A549 (cell line): ENCODE measurements at regions not wholly inside any gene's neighbourhood (a gene's known extent, or its start where the extent isn't known, plus 50 kb on each side); places are given as distances from the start of the nearest gene placed in this dataset.

Experiments used
- ATAC-seq, 2 experiments: fragments of 200-7000 bp in 1 of 2; fragments of >200 bp in 1 of 2; cut with Nextera tagmentation in 1 of 2; cut with Tn5 transposase in 1 of 2; 3 replicates each; pipeline versions ENCODE4 v1.8.0 to v1.9.1; 2018 to 2020; ENCODE audit warnings: mild to moderate bottlenecking in 1 of 2, moderate library complexity in 1 of 2
- CTCF ChIA-PET: fragments of 300-600 bp; sonication (Branson Sonifier 250); formaldehyde crosslinking; extraction: SDS; loops from one replicate; lab custom pipeline; 2021; ENCODE audit warnings: antibody characterized with exemption, inconsistent platforms; lab: Yijun Ruan, JAX
- POLR2A ChIA-PET: fragments of 350-600 bp; formaldehyde crosslinking; extraction: SDS; loops from one replicate; lab custom pipeline; 2021; ENCODE audit warnings: antibody characterized with exemption, inconsistent platforms; lab: Yijun Ruan, JAX
- DNase-seq, 2 experiments: peaks; one replicate each; pipeline versions ENCODE4 v3.0.0 to v3.0.0-alpha.2; 2011 to 2016; ENCODE audit warnings: low read depth in 1 of 2, low spot score in 1 of 2
- FAIRE-seq: peaks from 2 replicates; lab custom pipeline; 2011; peaks lifted over from hg19 to GRCh38; lab: Jason Lieb, UNC
- H3K27ac ChIP-seq, 2 experiments: fragments of >200 bp; sonication (Bioruptor Twin); formaldehyde crosslinking; 3 replicates each; pipeline ENCODE4 v1.5.1; 2016 to 2017
- H3K4me1 ChIP-seq: fragments of >200 bp; sonication (Bioruptor Twin); formaldehyde crosslinking; 3 replicates; pipeline ENCODE4 v1.6.1; 2016
- H3K4me2 ChIP-seq: fragments of >200 bp; sonication (Bioruptor Twin); formaldehyde crosslinking; 3 replicates; pipeline ENCODE4 v1.6.1; 2016
- H3K4me3 ChIP-seq: fragments of >200 bp; sonication (Bioruptor Twin); formaldehyde crosslinking; 3 replicates; pipeline ENCODE4 v1.5.1; 2016
- H3K9me3 ChIP-seq: fragments of >200 bp; sonication (Bioruptor Twin); formaldehyde crosslinking; 3 replicates; pipeline ENCODE4 v1.6.1; 2016
- ATOH8 ChIP-seq: fragments of 250-450 bp; sonication (Bioruptor Pico); IDR thresholded peaks from 2 replicates; pipeline ENCODE4 v1.5.0; 2020; ENCODE audit warnings: low read depth, mild to moderate bottlenecking, moderate library complexity
- BCL3 ChIP-seq: fragments of >200 bp; sonication (Bioruptor Twin); formaldehyde crosslinking; IDR thresholded peaks from 3 replicates; pipeline ENCODE4 v1.6.1; 2016
- CEBPB ChIP-seq, 2 experiments: fragments of >200 bp in 1 of 2; sonication (Bioruptor Twin) in 1 of 2; formaldehyde crosslinking in 1 of 2; IDR thresholded peaks; 2 replicates each; pipeline ENCODE4 v1.6.1; 2012 to 2016
- CTCF ChIP-seq: fragments of >200 bp; sonication (Bioruptor Twin); formaldehyde crosslinking; IDR thresholded peaks from 3 replicates; pipeline ENCODE4 v1.5.1; 2016
- EHF ChIP-seq: fragments of 250-450 bp; sonication (Bioruptor Pico); IDR thresholded peaks from 2 replicates; pipeline ENCODE4 v1.5.0; 2020; ENCODE audit warnings: mild to moderate bottlenecking
- EHMT2 ChIP-seq: fragments of 200-600 bp; sonication (generic); IDR thresholded peaks from 2 replicates; pipeline ENCODE4 v1.6.1; 2016; ENCODE audit warnings: antibody characterized with exemption, low read depth, mild to moderate bottlenecking, moderate library complexity
- ELK1 ChIP-seq: fragments of 150-350 bp; IDR thresholded peaks from 2 replicates; pipeline ENCODE4 v1.6.1; 2014; ENCODE audit warnings: low read depth, mild to moderate bottlenecking, low read length
- EP300 ChIP-seq, 2 experiments: fragments of >200 bp; sonication (Bioruptor Twin); formaldehyde crosslinking; IDR thresholded peaks; 2 replicates in 1 of 2; 3 replicates in 1 of 2; pipeline ENCODE4 v1.6.1; 2016 to 2017
- FOSB ChIP-seq: fragments of 250-450 bp; sonication (Bioruptor Pico); IDR thresholded peaks from 2 replicates; pipeline ENCODE4 v1.5.0; 2020; ENCODE audit warnings: mild to moderate bottlenecking, moderate library complexity
- FOSL2 ChIP-seq, 2 experiments: fragments of 450-650 bp in 1 of 2; fragments of >200 bp in 1 of 2; sonication (Bioruptor Twin) in 1 of 2; formaldehyde crosslinking; IDR thresholded peaks; 2 replicates each; pipeline versions ENCODE4 v1.5.0 to v1.6.1; 2016 to 2020; ENCODE audit warnings: mild to moderate bottlenecking in 1 of 2, moderate library complexity in 1 of 2
- HMGXB4 ChIP-seq: fragments of 250-450 bp; sonication (Bioruptor Pico); IDR thresholded peaks from 2 replicates; pipeline ENCODE4 v1.5.0; 2021; ENCODE audit warnings: mild to moderate bottlenecking, moderate library complexity, borderline replicate concordance
- HOXB13 ChIP-seq: fragments of 250-450 bp; sonication (Bioruptor Pico); IDR thresholded peaks from 2 replicates; pipeline ENCODE4 v1.5.0; 2020; ENCODE audit warnings: low read depth, mild to moderate bottlenecking, moderate library complexity
- JUNB ChIP-seq: fragments of >200 bp; sonication (Bioruptor Twin); formaldehyde crosslinking; IDR thresholded peaks from 2 replicates; pipeline ENCODE4 v1.6.1; 2016
- MAFK ChIP-seq: fragments of 450-650 bp; IDR thresholded peaks from 2 replicates; pipeline ENCODE4 v1.6.1; 2014; ENCODE audit not compliant: partially characterized antibody
- NFE2L2 ChIP-seq: fragments of 150-350 bp; conservative IDR thresholded peaks from 2 replicates; pipeline ENCODE4 v1.6.1; 2014; ENCODE audit warnings: low read length
- NPAS2 ChIP-seq: fragments of 250-450 bp; sonication (Bioruptor Pico); IDR thresholded peaks from 2 replicates; pipeline ENCODE4 v1.8.0; 2022; ENCODE audit warnings: mild to moderate bottlenecking, moderate library complexity, borderline replicate concordance
- NR3C1 ChIP-seq: fragments of >200 bp; sonication (Bioruptor Twin); formaldehyde crosslinking; IDR thresholded peaks from 3 replicates; pipeline ENCODE4 v1.6.1; 2017
- POLR2AphosphoS2 ChIP-seq: conservative IDR thresholded peaks from 2 replicates; pipeline ENCODE4 v1.6.1; 2012; ENCODE audit warnings: low read length, improper control_type of control experiment, inconsistent platforms
- RAD21 ChIP-seq, 2 experiments: fragments of >200 bp in 1 of 2; sonication (Bioruptor Twin) in 1 of 2; formaldehyde crosslinking in 1 of 2; IDR thresholded peaks in 1 of 2; conservative IDR thresholded peaks in 1 of 2; 2 replicates in 1 of 2; 3 replicates in 1 of 2; pipeline ENCODE4 v1.6.1; 2012 to 2018; ENCODE audit warnings: inconsistent platforms in 1 of 2
- RARB ChIP-seq: fragments of 250-450 bp; sonication (Bioruptor Pico); IDR thresholded peaks from 2 replicates; pipeline ENCODE4 v1.8.0; 2021; ENCODE audit warnings: mild to moderate bottlenecking, moderate library complexity
- TP53 ChIP-seq: fragments of 250-450 bp; sonication (Bioruptor Pico); IDR thresholded peaks from 2 replicates; pipeline ENCODE4 v1.5.0; 2021; ENCODE audit warnings: mild to moderate bottlenecking, moderate library complexity
- USF2 ChIP-seq: fragments of 450-650 bp; IDR thresholded peaks from 2 replicates; pipeline ENCODE4 v1.6.1; 2014; ENCODE audit warnings: antibody characterized with exemption
- ZC3H11A ChIP-seq: fragments of 450-650 bp; IDR thresholded peaks from 2 replicates; pipeline ENCODE4 v1.6.1; 2014; ENCODE audit warnings: antibody characterized with exemption, mild to moderate bottlenecking
- ZNF302 ChIP-seq: fragments of 250-450 bp; sonication (Bioruptor Pico); IDR thresholded peaks from 2 replicates; pipeline ENCODE4 v1.9.0; 2021; ENCODE audit warnings: inconsistent platforms, mild to moderate bottlenecking, moderate library complexity
- WGBS: methylation state at CpG from one replicate; pipeline ENCODE4 v1.1.6; 2017; ENCODE audit errors: missing lambda C conversion rate; 5-methylcytosine and 5-hydroxymethylcytosine counted together

- H3K9me3 ChIP-seq: no peaks in the 10 kb centered on the region
- 50% methylated on average over 1 of the region's 1 CpG for WGBS
- DNase-seq: no peak
- ATAC-seq: no peak
- H3K4me2 ChIP-seq: no peak overlapping the region
- ChIA-PET CTCF (no interaction called here), POLR2A (no interaction called here)
- FAIRE-seq: no peak
- TF ChIP-seq ATOH8: no peak
- no peak for TF ChIP-seq RAD21 (conservative IDR thresholded peaks at IDR 0.05 in 1 of 2, IDR thresholded peaks at IDR 0.05 in 1 of 2)
- no peak for TF ChIP-seq JUNB
- no peak for TF ChIP-seq HMGXB4 (CRISPR knock-in tag)
- H3K4me1 ChIP-seq: no peaks in the 10 kb centered on the region
- no peak overlapping the region for H3K4me3 ChIP-seq
- H3K27ac ChIP-seq: no peak overlapping the region
Measured at GRCh38 chr18:27366151-27366550, 181.0 kb upstream of the CHST9 start.

- Histone ChIP-seq H3K4me2 (no peak overlapping the region), H3K4me3 (no peak overlapping the region), H3K4me1 (no peaks in the 10 kb centered on the region), H3K9me3 (no peaks in the 10 kb centered on the region), H3K27ac (no peak overlapping the region)
- TF ChIP-seq EHF (CRISPR knock-in tag): no peak
- TF ChIP-seq CTCF: peak; percentile 24; the same call in 2 of the 3 replicates
- peak in 1 of 2 experiments; percentile 29; a peak in 1 of 5 replicates for TF ChIP-seq RAD21 (conservative IDR thresholded peaks at IDR 0.05 in 1 of 2, IDR thresholded peaks at IDR 0.05 in 1 of 2)
- CTCF ChIA-PET: no interaction called here
- FAIRE-seq (no peak), ATAC-seq (no peak), DNase-seq (peak in 1 of 2 experiments; percentile 3)
- POLR2A ChIA-PET: no interaction called here
Measured at GRCh38 chr18:27363872-27364271, 178.8 kb upstream of the CHST9 start.

GRCh38 chr18:27361477-27361876 is 176.4 kb upstream of the CHST9 start:
- Histone ChIP-seq H3K9me3 (no peaks in the 10 kb centered on the region), H3K4me2 (no peak overlapping the region), H3K27ac (no peak overlapping the region), H3K4me3 (no peak overlapping the region), H3K4me1 (no peaks in the 10 kb centered on the region)
- FAIRE-seq (no peak), DNase-seq (no peak), ATAC-seq (no peak)
- WGBS: 43% methylated on average over 2 of the region's 2 CpGs
- no peak for TF ChIP-seq EP300 (IDR thresholded peaks at IDR 0.05)
- peak; percentile 55 for TF ChIP-seq MAFK
- no peak for TF ChIP-seq USF2
- CTCF ChIA-PET: no interaction called here
- POLR2A ChIA-PET: no interaction called here

- no peaks in the 10 kb centered on the region for H3K4me1 ChIP-seq
- H3K27ac ChIP-seq: no peak overlapping the region
- DNase-seq (no peak), FAIRE-seq (no peak), ATAC-seq (no peak)
- CTCF ChIA-PET: no interaction called here
- H3K9me3 ChIP-seq: no peaks in the 10 kb centered on the region
- POLR2A ChIA-PET: no interaction called here
- no peak overlapping the region for H3K4me3 ChIP-seq
- no peak overlapping the region for H3K4me2 ChIP-seq
- WGBS: 17% methylated on average over 4 of the region's 5 CpGs
- no peak for TF ChIP-seq HOXB13
- no peak for TF ChIP-seq EHMT2
- TF ChIP-seq ELK1: no peak
- no peak for TF ChIP-seq NPAS2 (CRISPR knock-in tag)
- TF ChIP-seq NR3C1: no peak
- no peak for TF ChIP-seq BCL3
- no peak for TF ChIP-seq ZC3H11A
- no peak for TF ChIP-seq RARB
- TF ChIP-seq FOSB (CRISPR knock-in tag): no peak
- TF ChIP-seq ZNF302 (CRISPR knock-in tag): no peak
- no peak for TF ChIP-seq MAFK
- TF ChIP-seq TP53: no peak
- no peak for TF ChIP-seq NFE2L2
- TF ChIP-seq POLR2AphosphoS2: no peak
- TF ChIP-seq CEBPB (IDR thresholded peaks at IDR 0.05): no peak
- TF ChIP-seq FOSL2 (IDR thresholded peaks at IDR 0.05): no peak
- no peak for TF ChIP-seq FOSL2 (CRISPR knock-in tag; IDR thresholded peaks at IDR 0.05)
Measured at GRCh38 chr18:27355308-27355707, 170.2 kb upstream of the CHST9 start.
